Mononuclear cell (primary cell): ENCODE measurements at regions not wholly inside any gene's neighbourhood (a gene's known extent, or its start where the extent isn't known, plus 50 kb on each side); places are given as distances from the start of the nearest gene placed in this dataset.

ENCODE experiments used
- H3K27me3 ChIP-seq: 2 replicates; pipeline ENCODE4 v1.6.0; 2011; ENCODE audit warnings: low read length, control low read depth; ENCODE audit not compliant: insufficient read depth
- H3K4me1 ChIP-seq: 2 replicates; pipeline ENCODE4 v1.5.1; 2011; ENCODE audit warnings: mild to moderate bottlenecking, low read length, control low read depth; ENCODE audit not compliant: insufficient read depth
- H3K4me3 ChIP-seq: 2 replicates; pipeline ENCODE4 v1.5.1; 2011; ENCODE audit warnings: mild to moderate bottlenecking, low read length, moderate library complexity
- H3K9me3 ChIP-seq: 2 replicates; pipeline ENCODE4 v1.5.1; 2011; ENCODE audit warnings: low read depth, mild to moderate bottlenecking, control low read depth, low read length

DNA sequence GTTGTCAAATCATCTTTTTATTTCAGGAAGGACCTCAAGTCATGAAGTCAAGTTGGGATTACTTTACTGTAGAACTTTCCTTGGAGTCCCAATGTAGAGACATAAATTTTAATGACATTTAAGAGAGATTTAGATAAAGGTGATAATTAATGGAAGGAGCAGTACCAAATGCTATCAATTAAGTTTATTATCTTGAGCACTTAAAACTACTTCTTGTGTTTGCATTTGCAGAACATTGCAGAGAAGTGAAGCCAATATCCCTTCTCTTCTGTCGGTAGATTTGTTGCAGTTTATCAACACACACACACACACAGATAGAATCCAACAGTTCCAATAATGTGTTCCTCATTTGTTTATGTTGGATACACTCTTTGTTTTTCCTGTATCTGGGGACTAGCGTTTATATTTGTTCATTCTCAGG is 570.7 kb downstream of the EPHA4 start:
- Histone ChIP-seq H3K4me3 (no peak overlapping the region), H3K27me3 (no peaks in the 10 kb centered on the region), H3K4me1 (no peaks in the 10 kb centered on the region), H3K9me3 (no peaks in the 10 kb centered on the region)

GRCh38 chr2:221002101-221002685 is 569.9 kb downstream of the EPHA4 start:
- Histone ChIP-seq H3K9me3 (no peaks in the 10 kb centered on the region), H3K4me3 (no peak overlapping the region), H3K4me1 (no peaks in the 10 kb centered on the region), H3K27me3 (no peaks in the 10 kb centered on the region)

DNA sequence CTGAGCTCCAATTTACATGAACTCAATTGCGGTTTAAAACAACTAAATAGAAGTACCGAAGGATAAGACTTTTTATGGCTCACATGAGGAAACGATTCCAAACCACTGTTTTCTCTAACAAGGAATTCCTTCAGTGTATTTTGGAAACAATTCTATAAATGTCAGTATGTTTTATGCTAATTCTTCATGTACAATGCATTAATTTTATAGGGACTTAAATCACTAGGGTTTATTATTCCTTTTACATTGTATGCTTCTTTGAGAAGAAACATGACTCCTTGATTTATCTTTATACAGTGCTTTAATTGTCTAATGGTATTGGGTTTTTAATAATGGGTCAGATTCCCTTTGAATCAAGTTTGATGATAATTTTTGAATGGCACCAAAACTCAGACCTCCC is 566.8 kb downstream of the EPHA4 start:
- Histone ChIP-seq H3K27me3 (no peaks in the 10 kb centered on the region), H3K9me3 (no peaks in the 10 kb centered on the region), H3K4me1 (no peaks in the 10 kb centered on the region), H3K4me3 (no peak overlapping the region)

DNA sequence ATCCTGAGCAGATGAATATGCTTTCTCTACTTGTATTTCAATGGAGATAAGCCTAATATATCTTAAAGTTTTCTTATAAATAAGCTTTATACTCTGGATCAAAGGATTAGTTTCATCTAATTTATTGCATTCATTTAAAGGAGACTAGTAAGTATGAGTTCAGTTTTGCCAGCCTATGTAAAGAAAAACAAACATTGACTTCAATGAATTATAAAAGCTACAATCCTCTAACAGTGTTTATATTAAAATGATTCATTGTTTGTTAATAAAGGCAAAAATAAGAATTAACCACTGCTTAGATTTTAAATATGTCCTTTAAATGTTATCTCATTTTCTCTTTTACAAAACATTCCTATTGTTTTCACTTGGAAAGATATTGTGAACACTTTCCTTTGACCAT is 566.0 kb downstream of the EPHA4 start:
- H3K4me3 ChIP-seq: no peak overlapping the region

DNA sequence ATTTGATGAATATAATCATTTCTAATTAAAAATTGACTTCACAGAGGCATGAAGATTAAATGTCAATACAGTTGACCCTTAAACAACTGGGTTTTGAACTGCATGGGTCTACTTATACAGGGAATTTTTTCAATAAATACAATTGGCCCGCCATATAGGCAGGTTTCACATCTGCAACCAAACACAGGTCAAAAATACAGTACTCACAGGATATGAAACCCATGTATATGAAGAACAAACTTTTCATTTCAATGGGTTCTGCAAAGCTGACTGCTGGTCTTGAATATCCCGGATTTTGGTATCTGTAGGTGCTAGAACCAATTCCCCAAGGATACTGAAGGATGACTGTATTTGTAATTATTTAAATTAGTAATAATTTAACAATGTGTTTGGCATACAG is 555.6 kb downstream of the EPHA4 start:
- peaks cover 6% of the 10 kb centered on the region for H3K9me3 ChIP-seq
- no peaks in the 10 kb centered on the region for H3K4me1 ChIP-seq
- H3K4me3 ChIP-seq: no peak overlapping the region
- no peaks in the 10 kb centered on the region for H3K27me3 ChIP-seq

More for the DNA sequence above, 566.0 kb downstream of the EPHA4 start:
- Histone ChIP-seq H3K4me1 (no peaks in the 10 kb centered on the region), H3K27me3 (no peaks in the 10 kb centered on the region), H3K9me3 (no peaks in the 10 kb centered on the region)

- Histone ChIP-seq H3K4me1 (no peaks in the 10 kb centered on the region), H3K4me3 (no peak overlapping the region), H3K27me3 (no peaks in the 10 kb centered on the region), H3K9me3 (no peaks in the 10 kb centered on the region)
These were observed 553.8 kb downstream of the EPHA4 start for GRCh38 chr2:221018262-221018661.

- H3K4me1 ChIP-seq: no peaks in the 10 kb centered on the region
- no peaks in the 10 kb centered on the region for H3K27me3 ChIP-seq
These were observed 552.4 kb downstream of the EPHA4 start for GRCh38 chr2:221019668-221020067.

DNA sequence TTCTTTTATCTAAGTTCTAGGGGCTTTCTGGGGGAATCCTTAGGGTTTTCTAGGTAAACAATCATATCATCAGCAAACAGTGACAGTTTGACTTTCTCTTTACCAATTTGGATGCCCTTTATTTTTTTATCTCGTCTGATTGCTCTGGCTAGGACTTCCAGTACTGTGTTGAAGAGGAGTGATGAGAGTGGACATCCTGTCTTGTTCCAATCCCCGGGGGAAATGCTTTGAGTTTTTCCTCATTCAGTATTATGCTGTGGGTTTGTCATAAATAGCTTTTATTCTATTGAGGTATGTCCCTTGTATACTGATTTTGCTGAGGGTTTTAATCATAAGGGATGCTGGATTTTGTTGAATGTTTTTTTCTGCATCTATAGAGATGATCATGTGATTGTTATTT is 549.5 kb downstream of the EPHA4 start:
- Histone ChIP-seq H3K4me3 (no peak overlapping the region), H3K9me3 (no peaks in the 10 kb centered on the region), H3K27me3 (no peaks in the 10 kb centered on the region), H3K4me1 (no peaks in the 10 kb centered on the region)

More at GRCh38 chr2:221019668-221020067, 552.4 kb downstream of the EPHA4 start:
- Histone ChIP-seq H3K4me3 (no peak overlapping the region), H3K9me3 (no peaks in the 10 kb centered on the region)

DNA sequence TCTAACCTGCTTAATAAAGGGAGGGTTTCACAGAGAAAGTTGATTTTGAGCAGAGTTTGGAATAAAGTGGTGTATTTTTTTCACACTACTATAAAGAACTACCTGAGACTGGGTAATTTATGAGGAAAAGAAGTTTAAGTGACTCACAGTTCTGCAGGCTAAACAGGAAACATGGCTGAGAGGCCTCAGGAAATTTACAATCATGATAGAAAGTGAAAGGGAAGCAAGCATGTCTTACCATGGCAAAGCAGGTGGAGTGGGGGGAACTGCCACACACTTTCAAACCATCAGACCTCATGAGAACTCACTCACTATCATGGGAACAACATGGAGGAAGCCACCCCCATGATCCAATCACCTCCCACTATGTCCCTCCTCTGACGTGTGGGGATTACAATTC is 546.7 kb downstream of the EPHA4 start:
- Histone ChIP-seq H3K4me3 (no peak overlapping the region), H3K9me3 (no peaks in the 10 kb centered on the region), H3K4me1 (no peaks in the 10 kb centered on the region), H3K27me3 (no peaks in the 10 kb centered on the region)

- Histone ChIP-seq H3K27me3 (no peaks in the 10 kb centered on the region), H3K9me3 (no peaks in the 10 kb centered on the region), H3K4me1 (no peaks in the 10 kb centered on the region), H3K4me3 (no peak overlapping the region)
These were observed 537.9 kb downstream of the EPHA4 start for GRCh38 chr2:221034026-221034701.

DNA sequence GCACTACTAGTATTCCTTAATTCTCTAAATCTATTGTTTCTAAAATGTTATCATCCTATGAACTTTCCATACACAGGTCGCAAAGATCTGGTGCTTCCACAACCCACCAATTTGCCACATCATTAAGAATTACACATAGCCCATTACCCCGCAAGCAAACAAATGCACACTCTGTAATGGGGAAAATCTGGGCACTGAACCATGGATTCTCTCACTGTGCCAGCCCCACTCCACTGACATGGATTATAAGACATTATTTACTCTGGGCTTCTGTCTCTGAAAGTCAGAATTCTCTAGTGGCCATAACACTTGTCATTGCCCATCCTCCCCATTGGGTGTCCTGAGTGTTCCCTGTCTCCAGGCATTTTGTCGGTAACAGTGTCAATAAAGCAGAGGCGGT is 537.1 kb downstream of the EPHA4 start:
- H3K4me1 ChIP-seq: no peaks in the 10 kb centered on the region
- H3K4me3 ChIP-seq: no peak overlapping the region
- no peaks in the 10 kb centered on the region for H3K27me3 ChIP-seq
- H3K9me3 ChIP-seq: no peaks in the 10 kb centered on the region

GRCh38 chr2:221042926-221043325 is 529.2 kb downstream of the EPHA4 start:
- no peak overlapping the region for H3K4me3 ChIP-seq
- H3K4me1 ChIP-seq: no peaks in the 10 kb centered on the region
- H3K27me3 ChIP-seq: no peaks in the 10 kb centered on the region
- no peaks in the 10 kb centered on the region for H3K9me3 ChIP-seq

DNA sequence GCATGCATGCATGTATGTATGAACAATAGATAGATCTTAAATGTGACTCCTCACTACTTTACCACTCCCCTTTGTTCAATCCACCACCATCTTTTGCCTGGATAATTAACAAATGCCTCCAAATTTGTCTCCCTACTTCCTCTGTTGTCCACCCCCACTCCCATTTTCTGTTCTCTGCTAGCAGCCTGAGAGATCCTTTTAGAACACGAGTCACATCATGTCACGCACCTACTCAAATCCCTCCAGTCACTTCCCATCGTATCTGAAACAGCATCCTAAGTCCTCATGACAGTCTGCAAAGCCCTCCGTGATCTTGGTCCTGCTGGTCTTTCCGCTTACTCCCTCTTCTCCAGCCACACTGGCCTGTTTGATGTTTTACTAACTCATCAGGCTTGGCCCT is 527.3 kb downstream of the EPHA4 start:
- Histone ChIP-seq H3K4me1 (no peaks in the 10 kb centered on the region), H3K9me3 (no peaks in the 10 kb centered on the region), H3K4me3 (no peak overlapping the region), H3K27me3 (no peaks in the 10 kb centered on the region)

GRCh38 chr2:221050020-221050795 is 521.9 kb downstream of the EPHA4 start:
- Histone ChIP-seq H3K27me3 (no peaks in the 10 kb centered on the region), H3K9me3 (no peaks in the 10 kb centered on the region), H3K4me3 (no peak overlapping the region), H3K4me1 (no peaks in the 10 kb centered on the region)

DNA sequence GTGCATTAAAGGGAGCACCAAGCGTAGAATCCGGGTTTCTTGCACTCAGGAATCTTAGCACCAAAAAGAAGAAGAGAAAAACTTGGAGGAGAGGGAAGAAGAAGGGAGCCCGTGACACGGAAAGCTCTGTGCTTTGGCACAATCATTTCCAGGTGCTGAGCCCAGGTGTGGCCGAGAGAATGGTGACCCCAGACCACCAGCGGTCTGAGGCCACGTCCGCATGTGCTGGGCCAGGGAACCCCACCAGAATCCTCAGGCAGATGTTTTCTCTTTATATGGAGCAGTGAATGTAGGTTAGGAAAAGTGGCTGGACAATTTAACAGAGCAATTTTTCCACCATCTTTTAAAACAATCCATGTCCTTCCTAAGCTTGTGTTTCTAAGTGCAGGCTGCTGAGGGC is 520.9 kb downstream of the EPHA4 start:
- Histone ChIP-seq H3K4me3 (no peak overlapping the region), H3K4me1 (no peaks in the 10 kb centered on the region)

More for the DNA sequence above, 520.9 kb downstream of the EPHA4 start:
- Histone ChIP-seq H3K9me3 (no peaks in the 10 kb centered on the region), H3K27me3 (no peaks in the 10 kb centered on the region)
